NCI-H187 (cell line): ENCODE measurements at regions not wholly inside any gene's neighbourhood (a gene's known extent, or its start where the extent isn't known, plus 50 kb on each side); places are given as distances from the start of the nearest gene placed in this dataset.

Experiments used
- DNase-seq, 2 experiments: peaks; one replicate each; lab custom pipeline; 2025; lab: John Stamatoyannopoulos, UW

GRCh38 chr14:39768589-39768988, 336.4 kb upstream of the FBXO33 start:
- DNase-seq, result no peak

- no peak for DNase-seq
Measured at GRCh38 chr14:39766397-39767000, 334.3 kb upstream of the FBXO33 start.

- no peak for DNase-seq
Measured at GRCh38 chr14:39765676-39766075, 333.4 kb upstream of the FBXO33 start.

- DNase-seq, result no peak
Measured at GRCh38 chr14:39763402-39763890, 331.2 kb upstream of the FBXO33 start.

GRCh38 chr14:39762576-39763401, 330.6 kb upstream of the FBXO33 start:
- DNase-seq, result no peak

GRCh38 chr14:39755269-39755878, 323.1 kb upstream of the FBXO33 start:
- DNase-seq, result no peak

GRCh38 chr14:39740454-39740853, 308.2 kb upstream of the FBXO33 start:
- DNase-seq, result no peak

GRCh38 chr14:39739796-39740195, 307.6 kb upstream of the FBXO33 start:
- DNase-seq, result no peak

- no peak for DNase-seq
Measured at GRCh38 chr14:39734306-39734705, 302.1 kb upstream of the FBXO33 start.

GRCh38 chr14:39733741-39734140, 301.5 kb upstream of the FBXO33 start:
- DNase-seq, result no peak

- DNase-seq, result no peak
Measured at GRCh38 chr14:39731912-39732311, 299.7 kb upstream of the FBXO33 start.

GRCh38 chr14:39726563-39726962, 294.3 kb upstream of the FBXO33 start:
- DNase-seq, result no peak

GRCh38 chr14:39722547-39723273, 290.5 kb upstream of the FBXO33 start:
- no peak for DNase-seq

- no peak for DNase-seq
Measured at GRCh38 chr14:39716987-39717570, 284.8 kb upstream of the FBXO33 start.

GRCh38 chr14:39712293-39712999, 280.2 kb upstream of the FBXO33 start:
- DNase-seq, result no peak

GRCh38 chr14:39704594-39704993, 272.4 kb upstream of the FBXO33 start:
- no peak for DNase-seq

- DNase-seq, result no peak
Measured at GRCh38 chr14:39694341-39694740, 262.1 kb upstream of the FBXO33 start.

- DNase-seq, result no peak
Measured at GRCh38 chr14:39683691-39684260, 251.5 kb upstream of the FBXO33 start.

- no peak for DNase-seq
Measured at GRCh38 chr14:39682582-39682981, 250.3 kb upstream of the FBXO33 start.

GRCh38 chr14:39681782-39682399, 249.7 kb upstream of the FBXO33 start:
- DNase-seq, result no peak

GRCh38 chr14:39680777-39681176, 248.5 kb upstream of the FBXO33 start:
- no peak for DNase-seq
